Stimulated activated effector memory CD8-positive, alpha-beta T cell treated with anti-CD3 and anti-CD28 coated beads, Interleukin-12 subunit alpha, Interleukin-12 subunit beta, amount 100 ng/mL, for 72 hours (primary cell): ENCODE measurements at regions not wholly inside any gene's neighbourhood (a gene's known extent, or its start where the extent isn't known, plus 50 kb on each side); places are given as distances from the start of the nearest gene placed in this dataset.
A peak's percentile ranks its signal among the peaks of the same experiment; 100 is the strongest.

Experiments used
- ATAC-seq: fragments of 150-1000 bp; cut with Tn5 transposase; 2 replicates; pipeline ENCODE4 v1.10.0; 2021
- DNase-seq, 2 donors: peaks; one replicate each; pipeline ENCODE4 v3.0.0; 2021 to 2022; ENCODE audit warnings: low spot score in 2 of 2
- H3K27ac Mint-ChIP-seq: one replicate; pipeline ENCODE4 v1.8.0; 2022; ENCODE audit warnings: mild to moderate bottlenecking, mixed read lengths
- H3K36me3 Mint-ChIP-seq: one replicate; pipeline ENCODE4 v1.8.0; 2022; ENCODE audit warnings: mild to moderate bottlenecking, mixed read lengths
- H3K4me1 Mint-ChIP-seq: one replicate; pipeline ENCODE4 v1.8.0; 2022; ENCODE audit warnings: mixed read lengths
- H3K4me3 Mint-ChIP-seq: one replicate; pipeline ENCODE4 v1.8.0; 2022; ENCODE audit warnings: mild to moderate bottlenecking, mixed read lengths
- H3K9me3 Mint-ChIP-seq: one replicate; pipeline ENCODE4 v1.8.0; 2022; ENCODE audit warnings: mixed read lengths

DNA sequence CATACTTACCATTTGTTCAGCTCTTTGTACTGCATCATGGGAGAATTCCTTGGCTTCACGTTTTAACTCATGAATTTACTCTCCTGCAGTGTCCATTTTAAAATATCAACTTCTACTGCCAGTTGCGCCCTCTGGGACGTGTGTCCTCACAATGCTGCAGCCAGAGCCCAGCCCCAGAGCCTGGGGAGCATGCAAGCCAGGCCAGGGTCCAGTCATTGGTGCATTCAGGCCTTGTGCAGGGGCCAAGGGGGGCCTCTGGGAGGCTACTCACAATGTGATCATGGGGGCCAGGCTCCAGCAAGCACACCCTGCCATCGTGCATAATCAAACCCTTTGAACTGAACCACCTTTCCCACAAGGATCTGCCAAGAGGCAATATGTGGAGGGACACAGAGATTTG, 105.6 kb upstream of the CCDC112 start:
- no peak overlapping the region for H3K27ac Mint-ChIP-seq
- H3K36me3 Mint-ChIP-seq = no peaks in the 10 kb centered on the region

DNA sequence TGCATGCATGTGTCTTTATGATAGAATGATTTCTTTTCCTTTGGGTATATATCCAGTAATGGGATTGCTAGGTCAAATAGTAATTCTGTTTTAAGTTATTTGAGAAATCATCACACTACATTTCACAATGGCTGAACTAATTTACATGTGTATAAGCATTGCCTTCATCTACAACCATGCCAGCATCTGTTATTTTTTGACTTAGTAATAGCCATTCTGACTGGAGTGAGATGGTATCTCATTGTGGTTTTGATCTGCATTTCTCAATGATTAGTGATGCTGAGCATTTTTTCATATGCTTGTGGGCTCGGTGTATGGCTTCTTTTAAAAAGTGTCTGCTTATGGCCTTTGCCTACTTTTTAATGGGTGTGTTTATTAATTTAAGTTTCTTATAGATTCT, 102.3 kb upstream of the CCDC112 start:
- H3K36me3 Mint-ChIP-seq = no peaks in the 10 kb centered on the region
- H3K9me3 Mint-ChIP-seq = no peaks in the 10 kb centered on the region
- H3K4me3 Mint-ChIP-seq = no peak overlapping the region
- DNase-seq = no peak
- no peaks in the 10 kb centered on the region for H3K4me1 Mint-ChIP-seq
- ATAC-seq = no peak
- H3K27ac Mint-ChIP-seq = no peak overlapping the region

More for the DNA sequence above, 105.6 kb upstream of the CCDC112 start:
- no peaks in the 10 kb centered on the region for H3K9me3 Mint-ChIP-seq
- ATAC-seq = no peak
- no peaks in the 10 kb centered on the region for H3K4me1 Mint-ChIP-seq
- H3K4me3 Mint-ChIP-seq = no peak overlapping the region
- DNase-seq = no peak

DNA sequence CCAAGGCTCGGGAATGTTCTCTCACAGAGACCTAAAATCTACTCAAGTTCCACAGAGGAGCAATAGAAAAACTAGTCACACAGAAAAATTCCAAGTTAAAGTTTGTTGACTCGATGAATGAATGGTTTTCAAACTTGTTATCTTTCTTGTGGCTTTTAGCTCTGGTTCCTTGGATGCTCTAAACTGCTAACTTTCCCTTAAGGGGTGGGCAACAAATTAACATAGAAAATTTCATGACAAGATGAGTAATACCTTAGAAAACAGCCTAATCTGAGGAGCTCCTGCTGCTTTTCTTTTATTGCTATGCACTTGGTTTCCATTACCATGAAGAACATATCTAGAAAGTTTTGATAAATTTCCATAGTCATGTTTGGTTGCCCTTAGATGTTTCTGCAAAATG, 100.2 kb upstream of the CCDC112 start:
- H3K4me1 Mint-ChIP-seq = no peaks in the 10 kb centered on the region
- H3K9me3 Mint-ChIP-seq = no peaks in the 10 kb centered on the region
- no peak overlapping the region for H3K27ac Mint-ChIP-seq
- H3K36me3 Mint-ChIP-seq = no peaks in the 10 kb centered on the region
- H3K4me3 Mint-ChIP-seq = no peak overlapping the region
- no peak for ATAC-seq
- no peak for DNase-seq

DNA sequence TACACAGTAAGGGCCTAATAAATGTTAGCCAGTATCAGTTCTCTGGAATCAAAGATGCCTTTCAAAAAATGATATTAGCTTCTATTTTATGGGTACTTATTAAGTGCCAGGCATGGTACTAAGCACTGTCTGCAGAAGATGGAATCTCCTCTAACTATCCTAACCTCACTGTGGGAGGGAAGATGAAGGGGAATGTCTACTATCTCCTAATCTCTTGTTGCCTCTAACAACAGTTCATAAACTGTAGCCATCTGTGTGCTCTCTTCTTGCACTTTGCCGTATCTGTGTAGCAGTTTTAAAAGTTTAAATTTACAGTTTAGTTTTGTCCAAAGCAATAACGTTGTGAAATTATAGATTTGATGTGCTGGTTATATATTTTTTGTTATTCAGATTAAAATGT, 99.6 kb upstream of the CCDC112 start:
- H3K4me1 Mint-ChIP-seq = no peaks in the 10 kb centered on the region
- H3K4me3 Mint-ChIP-seq = no peak overlapping the region
- DNase-seq (no peak), ATAC-seq (no peak)
- H3K9me3 Mint-ChIP-seq = no peaks in the 10 kb centered on the region
- H3K27ac Mint-ChIP-seq = no peak overlapping the region
- no peaks in the 10 kb centered on the region for H3K36me3 Mint-ChIP-seq

DNA sequence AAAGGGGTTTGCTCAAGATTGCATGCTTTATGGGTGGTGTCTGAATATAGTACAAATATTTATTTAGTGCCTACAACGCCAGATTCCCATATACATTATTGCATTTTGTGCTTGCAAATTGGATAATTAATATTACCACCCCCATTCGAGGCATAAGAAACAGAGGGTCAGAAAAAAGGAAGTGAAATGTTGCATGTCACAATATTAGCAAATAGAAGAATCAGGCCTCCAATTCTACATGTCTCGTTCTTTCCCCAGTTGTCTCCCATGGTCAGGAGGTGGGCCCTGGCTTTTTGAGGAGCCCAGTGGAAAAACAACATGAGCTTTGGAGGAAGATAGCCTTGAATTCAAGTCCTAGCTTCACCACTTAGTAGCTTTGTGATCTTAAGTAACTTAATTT, 98.1 kb upstream of the CCDC112 start:
- Mint-ChIP-seq H3K9me3 (no peaks in the 10 kb centered on the region), H3K4me3 (no peak overlapping the region), H3K27ac (no peak overlapping the region)

DNA sequence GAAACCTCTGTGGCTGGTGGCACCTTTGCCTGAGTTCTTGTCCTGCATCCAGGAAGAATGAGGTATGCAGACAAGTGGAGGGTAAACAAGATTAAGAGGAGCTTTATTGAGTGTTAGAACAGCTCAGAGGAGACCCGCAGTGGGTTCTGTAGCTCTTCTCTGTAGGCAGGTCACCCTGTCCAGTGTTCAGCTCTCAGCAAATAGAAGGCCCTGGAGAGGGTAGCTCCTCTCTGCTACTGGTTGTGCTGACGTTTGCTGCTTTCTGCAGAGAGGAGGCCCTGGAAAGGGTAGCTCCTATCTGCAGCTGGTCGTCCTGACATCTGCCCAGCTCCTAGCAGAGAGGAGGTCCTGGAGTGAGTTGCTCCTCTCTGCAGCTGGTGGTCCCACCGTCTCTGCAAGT, 96.8 kb upstream of the CCDC112 start:
- Mint-ChIP-seq H3K4me1 (no peaks in the 10 kb centered on the region), H3K9me3 (no peaks in the 10 kb centered on the region), H3K27ac (no peak overlapping the region), H3K4me3 (no peak overlapping the region), H3K36me3 (no peaks in the 10 kb centered on the region)
- DNase-seq = no peak
- no peak for ATAC-seq

More for the DNA sequence above, 98.1 kb upstream of the CCDC112 start:
- no peak for DNase-seq
- no peaks in the 10 kb centered on the region for H3K36me3 Mint-ChIP-seq
- H3K4me1 Mint-ChIP-seq = no peaks in the 10 kb centered on the region
- no peak for ATAC-seq

DNA sequence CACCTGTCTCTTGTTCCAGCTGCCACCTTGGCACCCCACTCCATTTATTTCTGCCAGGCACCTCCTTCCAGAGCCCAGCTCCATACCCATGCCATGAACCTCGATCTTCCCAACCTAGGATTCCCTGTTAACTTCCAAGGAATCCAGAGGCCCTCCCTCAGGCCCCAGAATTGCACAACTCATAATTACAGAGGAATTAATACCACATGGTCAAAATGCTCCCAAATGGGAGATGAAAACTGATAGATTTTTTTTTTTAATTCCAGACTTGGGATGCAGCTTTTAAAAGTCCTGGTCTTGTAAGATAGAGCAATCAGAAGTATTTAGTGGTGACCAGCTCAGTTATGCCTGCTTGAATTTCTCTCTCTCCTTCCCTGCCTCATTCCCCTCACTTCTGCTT, 96.2 kb upstream of the CCDC112 start:
- H3K36me3 Mint-ChIP-seq = no peaks in the 10 kb centered on the region
- no peak overlapping the region for H3K4me3 Mint-ChIP-seq
- H3K4me1 Mint-ChIP-seq = no peaks in the 10 kb centered on the region
- DNase-seq (no peak), ATAC-seq (no peak)
- H3K9me3 Mint-ChIP-seq = no peaks in the 10 kb centered on the region
- no peak overlapping the region for H3K27ac Mint-ChIP-seq

DNA sequence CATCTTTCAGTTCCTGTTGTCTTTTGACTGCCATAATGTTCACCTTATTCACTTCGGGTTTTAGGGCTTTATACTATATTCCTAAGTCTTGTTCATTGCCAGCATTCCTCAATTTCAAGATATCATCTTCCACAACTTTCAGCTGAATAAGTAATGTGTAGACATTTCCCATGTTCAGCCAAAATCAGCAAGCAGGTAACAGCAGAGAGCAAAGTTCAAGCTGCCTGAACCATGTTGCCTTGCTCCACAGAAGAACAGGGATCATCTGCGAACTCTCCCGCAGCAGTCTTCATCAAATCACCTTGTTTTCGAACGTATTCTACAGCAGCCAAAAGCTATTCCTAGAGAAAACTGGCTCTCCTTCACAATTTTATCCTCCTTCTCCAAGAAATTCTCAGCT, 95.3 kb upstream of the CCDC112 start:
- H3K9me3 Mint-ChIP-seq = no peaks in the 10 kb centered on the region
- no peak overlapping the region for H3K27ac Mint-ChIP-seq
- ATAC-seq (no peak), DNase-seq (no peak)
- no peaks in the 10 kb centered on the region for H3K36me3 Mint-ChIP-seq
- no peaks in the 10 kb centered on the region for H3K4me1 Mint-ChIP-seq
- no peak overlapping the region for H3K4me3 Mint-ChIP-seq

DNA sequence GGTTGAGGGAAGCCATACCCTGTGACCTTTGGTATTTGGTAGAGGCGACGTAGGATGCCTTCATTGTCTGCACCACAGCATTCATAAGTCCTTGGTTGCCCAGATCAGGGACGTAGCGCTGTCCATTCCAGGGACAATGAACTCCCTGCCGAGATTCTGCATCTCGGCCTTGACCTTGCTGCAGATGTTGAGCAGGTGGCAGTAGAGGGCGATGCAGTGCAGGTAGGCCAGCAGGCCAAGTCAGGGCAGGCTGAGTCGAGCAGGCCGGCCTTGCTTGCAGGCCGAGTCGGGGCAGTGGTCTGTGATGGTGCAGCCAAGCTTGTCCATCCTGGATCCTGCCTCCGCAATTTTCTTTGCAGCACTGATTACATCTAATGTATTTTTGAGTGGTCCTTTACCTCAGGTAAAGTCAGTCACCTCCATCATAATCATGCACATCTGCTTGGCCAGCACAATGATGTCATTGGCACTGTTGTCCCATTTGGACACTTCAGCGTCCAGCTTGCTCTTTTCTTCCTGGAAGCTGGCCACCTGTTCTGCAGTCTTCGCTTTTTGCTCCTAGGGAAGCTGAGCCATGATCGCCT, 93.4 kb upstream of the CCDC112 start:
- no peak for DNase-seq
- Mint-ChIP-seq H3K4me3 (no peak overlapping the region), H3K9me3 (no peaks in the 10 kb centered on the region), H3K4me1 (no peaks in the 10 kb centered on the region), H3K36me3 (no peaks in the 10 kb centered on the region), H3K27ac (no peak overlapping the region)
- peak; percentile 52 for ATAC-seq

DNA sequence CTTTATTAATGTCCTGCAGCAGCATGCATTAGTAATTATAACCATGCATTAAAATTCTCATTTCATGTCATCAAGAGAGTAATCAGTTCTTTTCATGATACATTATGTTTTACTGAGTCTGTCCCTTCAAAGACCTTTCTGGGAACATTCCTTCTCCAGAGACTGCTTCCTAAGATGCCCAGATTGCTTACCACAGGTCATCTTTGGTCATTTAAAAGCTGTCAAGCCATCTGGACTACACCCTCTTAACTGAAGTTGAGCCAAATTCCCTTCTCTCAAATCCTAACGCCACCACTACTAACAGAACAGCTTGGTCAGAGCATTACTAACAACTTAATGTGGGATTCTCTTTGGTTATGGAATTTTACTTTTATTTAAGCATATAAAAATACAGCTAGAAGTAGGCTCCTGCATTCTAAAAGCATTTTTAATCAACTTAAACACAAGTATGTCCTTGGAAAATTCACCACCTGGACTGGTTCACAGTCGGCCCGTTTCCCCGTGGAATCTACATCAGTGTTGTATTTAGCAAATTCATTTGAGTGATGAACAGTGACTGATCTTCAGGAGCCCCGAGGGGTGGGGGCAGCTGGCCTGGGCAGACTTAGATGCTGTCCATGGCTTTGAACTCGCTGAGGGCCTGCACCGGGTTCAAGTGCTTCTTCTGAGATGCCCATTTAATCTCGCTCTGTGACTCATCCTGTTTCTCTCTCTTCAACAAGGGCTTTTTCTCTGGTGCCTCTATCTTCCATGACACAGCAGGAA, 92.8 kb upstream of the CCDC112 start:
- Mint-ChIP-seq H3K36me3 (no peaks in the 10 kb centered on the region), H3K9me3 (no peaks in the 10 kb centered on the region), H3K27ac (no peak overlapping the region), H3K4me1 (no peaks in the 10 kb centered on the region), H3K4me3 (no peak overlapping the region)
- ATAC-seq = no peak
- DNase-seq = no peak

DNA sequence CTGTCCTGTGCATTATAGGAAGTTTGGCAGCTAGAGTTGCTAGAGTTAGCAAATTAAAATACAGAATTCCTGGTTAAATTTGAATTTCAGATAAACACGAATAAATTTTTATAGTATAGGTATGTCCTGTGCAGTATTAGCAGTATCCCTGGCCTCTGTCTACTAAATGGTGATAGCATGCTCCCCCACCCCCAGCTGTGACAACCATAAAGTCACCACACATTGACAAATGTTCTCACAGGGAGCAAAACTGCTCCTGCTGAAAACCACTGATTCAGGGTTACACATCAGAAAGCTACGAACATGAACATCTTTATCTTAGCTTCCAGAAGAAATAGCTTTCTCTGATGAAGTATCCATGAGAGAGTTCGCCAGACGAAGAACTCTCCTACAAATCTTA, 91.8 kb upstream of the CCDC112 start:
- Mint-ChIP-seq H3K27ac (no peak overlapping the region), H3K9me3 (no peaks in the 10 kb centered on the region), H3K4me1 (no peaks in the 10 kb centered on the region), H3K36me3 (no peaks in the 10 kb centered on the region), H3K4me3 (no peak overlapping the region)
- no peak for ATAC-seq
- no peak for DNase-seq

DNA sequence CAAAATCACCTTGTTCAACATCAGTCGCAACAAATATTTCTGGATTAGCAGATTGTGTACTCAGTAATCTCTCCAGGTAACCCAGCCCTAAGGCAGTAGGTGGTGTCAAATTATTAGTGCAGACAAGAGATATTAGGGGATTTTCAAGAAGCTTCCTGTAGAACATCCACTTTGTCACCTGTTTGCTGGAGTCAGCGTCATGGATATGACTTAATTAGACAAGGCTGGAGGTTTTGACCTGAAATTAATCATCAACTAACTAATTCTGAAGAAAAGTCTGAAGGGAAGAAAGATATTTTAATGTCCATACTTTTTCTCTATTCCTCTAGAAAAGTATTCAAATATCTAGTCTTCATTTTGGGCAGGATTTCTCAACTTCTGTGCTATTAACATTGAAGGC, 91.4 kb upstream of the CCDC112 start:
- no peaks in the 10 kb centered on the region for H3K36me3 Mint-ChIP-seq
- no peaks in the 10 kb centered on the region for H3K9me3 Mint-ChIP-seq
- H3K4me3 Mint-ChIP-seq = no peak overlapping the region
- no peak for DNase-seq
- ATAC-seq = no peak
- no peak overlapping the region for H3K27ac Mint-ChIP-seq
- no peaks in the 10 kb centered on the region for H3K4me1 Mint-ChIP-seq

DNA sequence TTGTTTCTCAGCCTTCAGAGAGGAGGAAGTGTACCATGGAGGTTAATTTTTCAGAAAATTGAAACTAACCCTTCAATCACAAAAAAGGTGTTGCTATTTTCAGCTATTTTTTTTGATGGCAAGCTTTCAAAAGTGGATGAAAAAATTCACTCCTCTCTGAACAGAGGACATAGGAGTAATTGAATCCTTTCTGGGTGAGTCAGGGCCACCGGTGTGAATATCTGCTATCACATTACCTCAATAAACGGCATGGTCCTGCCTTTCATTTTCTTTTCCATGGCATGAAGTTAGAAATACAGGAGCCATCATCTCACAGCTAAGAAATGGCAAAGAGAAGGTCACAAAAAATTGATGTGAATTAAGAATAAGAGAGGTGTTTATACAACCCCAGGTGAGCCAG, 90.2 kb upstream of the CCDC112 start:
- H3K27ac Mint-ChIP-seq = no peak overlapping the region
- no peaks in the 10 kb centered on the region for H3K9me3 Mint-ChIP-seq
- no peaks in the 10 kb centered on the region for H3K36me3 Mint-ChIP-seq
- H3K4me3 Mint-ChIP-seq = no peak overlapping the region
- ATAC-seq (no peak), DNase-seq (no peak)
- no peaks in the 10 kb centered on the region for H3K4me1 Mint-ChIP-seq

DNA sequence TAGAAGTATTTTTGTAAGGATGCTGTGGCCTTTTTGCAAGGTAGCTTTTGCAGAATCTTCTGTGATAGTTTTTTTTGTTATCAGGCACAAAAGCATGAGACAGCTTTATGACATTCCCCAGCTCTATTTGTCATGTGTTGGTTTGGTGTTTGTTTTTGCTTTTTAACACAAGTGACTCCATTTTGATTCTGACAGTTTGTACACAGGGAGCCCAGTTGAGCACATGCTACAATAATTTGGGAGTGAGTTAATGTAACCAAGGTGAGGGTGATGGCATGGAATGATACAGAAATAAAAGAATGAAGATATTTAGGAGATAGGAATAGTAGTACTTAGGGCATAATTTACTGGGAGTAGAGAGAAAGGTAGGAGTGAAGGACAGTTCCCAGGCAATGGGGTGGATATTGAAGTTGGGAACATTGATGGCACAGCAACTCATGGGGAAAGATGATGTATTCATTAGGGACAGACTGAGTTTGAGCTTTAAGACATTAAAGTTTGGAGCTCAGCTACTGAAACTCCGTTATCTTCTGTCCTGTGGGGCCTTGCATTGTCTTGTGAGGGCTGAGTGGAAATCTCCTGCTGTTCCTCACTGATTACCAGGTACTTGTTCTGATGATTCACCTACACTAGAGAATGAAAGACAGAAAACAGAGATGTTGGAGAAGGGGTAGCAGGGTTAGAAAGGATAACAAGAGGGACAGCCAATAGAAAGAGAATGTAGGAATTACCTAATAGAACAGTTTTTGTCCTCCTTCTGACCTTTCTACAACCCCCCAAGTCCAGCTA, 88.3 kb upstream of the CCDC112 start:
- no peaks in the 10 kb centered on the region for H3K36me3 Mint-ChIP-seq
- no peaks in the 10 kb centered on the region for H3K9me3 Mint-ChIP-seq
- DNase-seq (no peak), ATAC-seq (no peak)
- no peak overlapping the region for H3K4me3 Mint-ChIP-seq
- H3K27ac Mint-ChIP-seq = no peak overlapping the region
- H3K4me1 Mint-ChIP-seq = no peaks in the 10 kb centered on the region

DNA sequence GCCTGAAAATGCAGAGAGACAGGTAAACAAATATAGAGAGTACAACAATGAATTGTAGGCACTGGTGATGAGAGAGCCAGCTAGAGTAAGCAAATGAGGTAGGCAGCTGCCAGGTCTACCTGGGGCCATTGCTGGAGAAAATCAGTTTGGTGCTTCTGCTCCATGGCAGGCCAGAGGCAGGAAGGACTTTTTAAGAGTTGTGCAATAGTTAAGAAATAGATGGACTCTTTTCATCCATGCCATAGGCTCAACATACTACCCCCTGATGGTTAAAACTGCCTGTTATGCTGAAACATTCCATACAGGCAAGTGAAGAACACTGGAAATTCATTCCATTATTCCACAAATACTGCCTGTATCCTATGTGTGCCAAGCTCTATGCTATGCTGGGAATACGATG, 86.5 kb upstream of the CCDC112 start:
- no peaks in the 10 kb centered on the region for H3K9me3 Mint-ChIP-seq
- DNase-seq (no peak), ATAC-seq (no peak)
- no peaks in the 10 kb centered on the region for H3K36me3 Mint-ChIP-seq
- no peak overlapping the region for H3K4me3 Mint-ChIP-seq
- peaks cover 10% of the 10 kb centered on the region for H3K4me1 Mint-ChIP-seq
- H3K27ac Mint-ChIP-seq = no peak overlapping the region
